SKM-1 treated with dmso at 0.1 percent for 144 hours (cell line): ENCODE measurements at regions not wholly inside any gene's neighbourhood (a gene's known extent, or its start where the extent isn't known, plus 50 kb on each side); places are given as distances from the start of the nearest gene placed in this dataset.

ENCODE experiments used
- DNase-seq: peaks from one replicate; lab custom pipeline; 2025; ENCODE audit not compliant: unreplicated experiment; lab: John Stamatoyannopoulos, UW

GRCh38 chr6:19312241-19312978 lies 524.8 kb upstream of the ID4 start:
- no peak for DNase-seq

- no peak for DNase-seq
Measured at GRCh38 chr6:19317431-19317986, 519.7 kb upstream of the ID4 start.

- no peak for DNase-seq
Measured at GRCh38 chr6:19319005-19319404, 518.2 kb upstream of the ID4 start.

GRCh38 chr6:19320111-19320581 lies 517.0 kb upstream of the ID4 start:
- DNase-seq: no peak

GRCh38 chr6:19322691-19323485 lies 514.3 kb upstream of the ID4 start:
- DNase-seq: no peak

- DNase-seq: no peak
Measured at GRCh38 chr6:19324376-19324775, 512.8 kb upstream of the ID4 start.

GRCh38 chr6:19325335-19325789 lies 511.8 kb upstream of the ID4 start:
- DNase-seq: no peak

- DNase-seq: no peak
Measured at GRCh38 chr6:19327241-19327640, 509.9 kb upstream of the ID4 start.

GRCh38 chr6:19327661-19328060 lies 509.5 kb upstream of the ID4 start:
- no peak for DNase-seq

- DNase-seq: no peak
Measured at GRCh38 chr6:19329078-19329477, 508.1 kb upstream of the ID4 start.

- no peak for DNase-seq
Measured at GRCh38 chr6:19331089-19331488, 506.1 kb upstream of the ID4 start.

- DNase-seq: no peak
Measured at GRCh38 chr6:19332806-19333460, 504.2 kb upstream of the ID4 start.

GRCh38 chr6:19333936-19334335 lies 503.2 kb upstream of the ID4 start:
- no peak for DNase-seq

- no peak for DNase-seq
Measured at GRCh38 chr6:19336579-19336978, 500.6 kb upstream of the ID4 start.

- DNase-seq: no peak
Measured at GRCh38 chr6:19337101-19337500, 500.1 kb upstream of the ID4 start.

- no peak for DNase-seq
Measured at GRCh38 chr6:19342616-19343015, 494.6 kb upstream of the ID4 start.

- DNase-seq: no peak
Measured at GRCh38 chr6:19349429-19349828, 487.7 kb upstream of the ID4 start.

GRCh38 chr6:19354181-19354580 lies 483.0 kb upstream of the ID4 start:
- DNase-seq: no peak

- DNase-seq: no peak
Measured at GRCh38 chr6:19356692-19357091, 480.5 kb upstream of the ID4 start.

- DNase-seq: no peak
Measured at GRCh38 chr6:19362396-19362795, 474.8 kb upstream of the ID4 start.

GRCh38 chr6:19368511-19368910 lies 468.7 kb upstream of the ID4 start:
- DNase-seq: no peak
